IPS-18a (cell line): ENCODE measurements at regions not wholly inside any gene's neighbourhood (a gene's known extent, or its start where the extent isn't known, plus 50 kb on each side); places are given as distances from the start of the nearest gene placed in this dataset.

Source experiments
- H3K27ac ChIP-seq: one replicate; pipeline ENCODE4 v1.5.1; 2013; ENCODE audit warnings: low read length
- H3K27me3 ChIP-seq: one replicate; pipeline ENCODE4 v1.6.1; 2013; ENCODE audit warnings: mild to moderate bottlenecking, low read length; ENCODE audit not compliant: control insufficient read depth, insufficient read depth
- H3K36me3 ChIP-seq: one replicate; pipeline ENCODE4 v1.6.1; 2013; ENCODE audit warnings: low read depth, low read length; ENCODE audit not compliant: control insufficient read depth
- H3K4me1 ChIP-seq: one replicate; pipeline ENCODE4 v1.6.1; 2013; ENCODE audit warnings: low read depth, low read length; ENCODE audit not compliant: control insufficient read depth
- H3K4me3 ChIP-seq: one replicate; pipeline ENCODE4 v1.5.1; 2013; ENCODE audit warnings: low read length
- H3K9ac ChIP-seq: one replicate; pipeline ENCODE4 v1.6.1; 2013; ENCODE audit warnings: mild to moderate bottlenecking, low read length, moderate library complexity
- H3K9me3 ChIP-seq: one replicate; pipeline ENCODE4 v1.6.1; 2013; ENCODE audit warnings: low read depth, low read length; ENCODE audit not compliant: control insufficient read depth

DNA sequence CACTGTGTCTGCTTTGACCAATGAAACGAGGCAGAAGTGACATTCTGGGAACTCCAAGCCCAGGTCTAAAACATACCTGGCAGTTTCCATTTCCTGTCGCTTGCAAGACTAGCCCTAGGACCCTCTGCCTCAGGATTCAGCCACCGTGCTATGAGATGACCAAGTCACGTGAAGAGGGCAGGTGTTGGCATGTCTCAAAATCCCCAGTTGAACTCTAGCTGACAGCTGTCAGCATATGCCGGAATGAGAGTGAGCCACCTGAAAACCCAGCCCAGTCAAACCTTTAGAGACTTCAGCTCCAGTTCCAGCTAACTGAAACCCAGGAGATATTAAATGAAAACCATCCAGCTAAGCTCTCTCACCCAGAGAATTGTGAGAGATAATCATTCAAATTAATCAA, 89.9 kb upstream of the PPP1R3A start:
- no peaks in the 10 kb centered on the region for H3K4me1 ChIP-seq
- H3K9me3 ChIP-seq: no peaks in the 10 kb centered on the region
- H3K27ac ChIP-seq: no peak overlapping the region
- H3K27me3 ChIP-seq: no peaks in the 10 kb centered on the region
- H3K9ac ChIP-seq: no peak overlapping the region
- no peaks in the 10 kb centered on the region for H3K36me3 ChIP-seq
- no peak overlapping the region for H3K4me3 ChIP-seq

DNA sequence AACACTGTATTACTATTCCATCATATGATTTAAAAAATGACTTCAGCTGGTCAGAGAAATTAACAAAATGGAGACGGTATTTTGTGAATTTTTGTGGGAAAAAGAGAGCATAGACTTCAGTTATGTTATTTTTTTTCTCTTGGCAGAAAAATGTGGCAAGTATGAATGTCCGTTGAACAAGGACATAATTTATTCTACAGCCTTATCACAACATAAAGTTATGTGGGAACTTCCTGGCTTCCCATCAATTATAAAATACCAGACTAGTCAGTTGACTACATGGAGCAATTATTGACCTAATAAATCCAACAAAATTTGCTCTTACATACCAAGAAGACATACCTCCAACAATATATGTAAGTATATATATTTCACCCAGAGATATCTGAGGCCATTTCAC, 88.6 kb upstream of the PPP1R3A start:
- no peaks in the 10 kb centered on the region for H3K9me3 ChIP-seq

DNA sequence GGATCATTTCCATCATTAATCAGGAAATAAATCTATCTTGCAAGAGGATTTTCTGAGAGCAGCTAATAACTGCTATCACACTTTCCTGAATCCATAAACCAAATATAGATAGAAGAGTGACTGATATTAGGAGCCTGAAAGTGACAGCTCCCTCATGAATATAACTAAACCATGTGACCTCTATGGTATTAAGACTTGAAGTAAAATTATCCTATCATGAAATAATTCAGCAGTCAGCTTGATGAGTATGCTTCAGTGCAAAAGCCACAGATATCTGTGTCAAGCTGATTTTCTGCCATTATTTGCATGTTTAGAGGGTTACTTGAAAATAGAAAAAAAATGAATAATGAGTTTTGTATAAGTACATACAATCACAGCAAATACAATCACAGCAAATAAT, 80.1 kb upstream of the PPP1R3A start:
- H3K27ac ChIP-seq: no peak overlapping the region
- no peak overlapping the region for H3K9ac ChIP-seq
- no peaks in the 10 kb centered on the region for H3K36me3 ChIP-seq
- no peak overlapping the region for H3K4me3 ChIP-seq
- no peaks in the 10 kb centered on the region for H3K27me3 ChIP-seq
- no peaks in the 10 kb centered on the region for H3K4me1 ChIP-seq
- peaks cover 5% of the 10 kb centered on the region for H3K9me3 ChIP-seq

More for the DNA sequence above, 88.6 kb upstream of the PPP1R3A start:
- H3K27me3 ChIP-seq: no peaks in the 10 kb centered on the region
- no peaks in the 10 kb centered on the region for H3K4me1 ChIP-seq
- no peak overlapping the region for H3K9ac ChIP-seq
- H3K4me3 ChIP-seq: no peak overlapping the region
- H3K27ac ChIP-seq: no peak overlapping the region
- no peaks in the 10 kb centered on the region for H3K36me3 ChIP-seq

DNA sequence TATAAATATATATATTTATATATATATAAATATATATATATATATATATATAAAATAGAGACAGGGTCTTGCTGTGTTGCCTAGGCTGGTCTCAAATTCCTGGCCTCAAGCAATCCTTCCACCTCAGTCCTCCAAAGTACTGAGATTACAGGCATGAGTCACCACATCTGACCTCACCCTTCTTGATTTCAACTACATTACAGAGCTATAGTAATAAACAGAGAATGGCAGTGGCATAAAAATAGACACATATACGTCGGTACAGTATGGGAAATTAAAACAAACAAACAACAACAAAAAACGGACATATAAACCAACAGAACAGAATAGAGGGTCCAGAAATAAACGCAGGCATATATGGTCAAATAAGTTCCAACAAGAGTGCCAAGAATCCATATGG, 77.6 kb upstream of the PPP1R3A start:
- Histone ChIP-seq H3K4me3 (no peak overlapping the region), H3K4me1 (no peaks in the 10 kb centered on the region), H3K27ac (no peak overlapping the region), H3K27me3 (no peaks in the 10 kb centered on the region), H3K9ac (no peak overlapping the region), H3K9me3 (no peaks in the 10 kb centered on the region), H3K36me3 (no peaks in the 10 kb centered on the region)

DNA sequence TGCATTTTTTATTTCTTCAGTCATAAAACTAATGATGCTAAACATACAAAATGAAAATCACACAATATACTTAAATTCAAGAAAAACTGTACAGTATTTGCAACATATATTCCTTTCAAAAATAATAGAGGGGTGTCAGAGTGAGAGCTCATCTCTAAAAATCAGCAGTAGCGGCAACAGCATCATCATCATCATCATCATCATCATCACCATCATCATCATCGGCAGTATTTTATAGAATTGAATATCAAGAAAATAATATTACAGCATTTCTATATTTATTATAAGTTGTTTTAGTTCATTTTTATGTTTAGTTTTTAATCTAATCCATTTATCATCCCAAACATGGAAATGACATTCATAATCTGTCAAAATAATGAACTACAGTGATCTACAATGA, 67.4 kb upstream of the PPP1R3A start:
- Histone ChIP-seq H3K4me1 (no peaks in the 10 kb centered on the region), H3K27me3 (no peaks in the 10 kb centered on the region), H3K9ac (no peak overlapping the region), H3K9me3 (no peaks in the 10 kb centered on the region), H3K27ac (no peak overlapping the region), H3K4me3 (no peak overlapping the region), H3K36me3 (no peaks in the 10 kb centered on the region)

DNA sequence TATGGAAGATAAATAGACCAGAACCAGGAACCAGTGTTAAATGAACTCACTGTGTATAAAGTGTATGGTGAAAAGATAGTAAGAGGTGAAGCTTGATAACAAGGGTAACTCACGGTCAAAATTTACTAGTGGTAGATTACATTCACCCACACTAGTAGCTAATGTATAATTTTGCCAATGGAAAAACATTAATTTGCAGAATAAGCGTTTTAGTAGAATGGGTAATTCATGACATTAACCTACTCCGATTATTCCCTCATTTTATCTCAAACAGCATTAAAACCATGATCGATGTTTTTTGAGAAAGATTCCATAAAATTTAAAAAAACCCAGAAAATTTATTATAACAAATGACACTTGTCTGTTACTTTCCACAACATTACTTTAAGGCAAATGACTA, 57.7 kb upstream of the PPP1R3A start:
- Histone ChIP-seq H3K9ac (no peak overlapping the region), H3K4me3 (no peak overlapping the region), H3K9me3 (no peaks in the 10 kb centered on the region), H3K27me3 (no peaks in the 10 kb centered on the region), H3K36me3 (no peaks in the 10 kb centered on the region), H3K27ac (no peak overlapping the region), H3K4me1 (no peaks in the 10 kb centered on the region)

DNA sequence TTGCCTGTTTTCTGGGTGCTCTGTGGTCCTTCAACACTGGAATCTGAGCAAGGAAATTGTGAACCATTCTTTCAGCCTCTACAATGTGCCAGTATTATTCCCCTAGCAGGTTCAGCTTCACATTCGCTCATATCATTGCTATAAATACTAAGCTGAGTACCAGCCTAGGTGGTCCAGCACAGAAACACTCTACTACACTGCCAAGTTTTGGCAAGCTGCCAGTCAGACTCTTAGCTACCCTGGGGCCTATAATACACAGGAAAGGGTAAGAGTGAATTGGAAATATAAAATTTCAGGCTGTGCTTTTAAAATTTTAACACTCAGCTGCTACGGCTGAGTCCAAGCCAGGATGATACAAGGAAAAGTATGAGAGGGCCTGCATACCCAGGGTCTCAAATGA, 49.9 kb upstream of the PPP1R3A start:
- Histone ChIP-seq H3K4me1 (no peaks in the 10 kb centered on the region), H3K9me3 (no peaks in the 10 kb centered on the region), H3K27me3 (no peaks in the 10 kb centered on the region), H3K4me3 (no peak overlapping the region), H3K36me3 (no peaks in the 10 kb centered on the region), H3K27ac (no peak overlapping the region), H3K9ac (no peak overlapping the region)
